GM12878 (cell line): ENCODE measurements at regions not wholly inside any gene's neighbourhood (a gene's known extent, or its start where the extent isn't known, plus 50 kb on each side); places are given as distances from the start of the nearest gene placed in this dataset.

Source experiments
- ATAC-seq: fragments of 200-7000 bp; cut with Tn5 transposase; 3 replicates; pipeline ENCODE4 v1.9.1; 2020; ENCODE audit warnings: mild to moderate bottlenecking, moderate library complexity
- BruUV-seq: library from RNA; stranded (reverse); fragments of 400-500 nt; replicated peaks from 2 replicates; lab custom pipeline; 2021; lab: Mats Ljungman, UMichigan
- CTCF ChIA-PET: fragments of 300-600 bp; sonication (Branson Sonifier 250); formaldehyde crosslinking; extraction: SDS; loops from one replicate; lab custom pipeline; 2021; ENCODE audit warnings: inconsistent platforms; lab: Yijun Ruan, JAX
- POLR2A ChIA-PET: fragments of 350-600 bp; formaldehyde crosslinking; extraction: SDS; loops from one replicate; lab custom pipeline; 2021; ENCODE audit warnings: inconsistent platforms; lab: Charles Lee
- RAD21 ChIA-PET: fragments of 300-600 bp; sonication (Branson Sonifier 250); formaldehyde crosslinking; loops from one replicate; lab custom pipeline; 2023; ENCODE audit warnings: antibody characterized with exemption; ENCODE audit not compliant: unreplicated experiment; lab: Charles Lee
- SMC1A ChIA-PET: fragments of 300-600 bp; sonication (Branson Sonifier 250); formaldehyde crosslinking; loops from one replicate; lab custom pipeline; 2023; ENCODE audit not compliant: unreplicated experiment, uncharacterized antibody; lab: Charles Lee
- DNase-seq: peaks from one replicate; pipeline ENCODE4 v3.0.0-alpha.2; 2011; ENCODE audit warnings: low read depth, low spot score
- FAIRE-seq: peaks from 3 replicates; lab custom pipeline; 2011; peaks lifted over from hg19 to GRCh38; lab: Jason Lieb, UNC
- H2AFZ ChIP-seq: 2 replicates; pipeline ENCODE4 v1.6.0; 2011; ENCODE audit warnings: low read depth, low read length, control low read depth; ENCODE audit not compliant: control insufficient read depth
- H3K27ac ChIP-seq: 2 replicates; pipeline ENCODE4 v1.5.1; 2011; ENCODE audit warnings: control low read depth; ENCODE audit not compliant: control insufficient read depth, insufficient read depth
- H3K27me3 ChIP-seq, 2 experiments: replicated peaks in 1 of 2; 2 replicates each; pipeline versions ENCODE4 v1.6.0 to v1.6.1; 2011; ENCODE audit warnings: low read length in 1 of 2; ENCODE audit not compliant: control insufficient read depth in 2 of 2, insufficient read depth in 2 of 2
- H3K36me3 ChIP-seq, 2 experiments: 2 replicates each; pipeline ENCODE4 v1.5.1; 2011; ENCODE audit warnings: low read length in 1 of 2; ENCODE audit not compliant: control insufficient read depth in 2 of 2, insufficient read depth in 2 of 2
- H3K4me1 ChIP-seq: 2 replicates; pipeline ENCODE4 v1.6.1; 2011; ENCODE audit warnings: mild to moderate bottlenecking, low read length, moderate library complexity, mixed read lengths; ENCODE audit not compliant: control insufficient read depth, insufficient read depth
- H3K4me2 ChIP-seq: 2 replicates; pipeline ENCODE4 v1.6.0; 2011; ENCODE audit warnings: control low read depth; ENCODE audit not compliant: control insufficient read depth, insufficient read depth
- H3K4me3 ChIP-seq: fragments of 200-600 bp; sonication (generic); 2 replicates; pipeline ENCODE4 v1.5.1; 2016
- H3K79me2 ChIP-seq: 2 replicates; pipeline ENCODE4 v1.6.0; 2011; ENCODE audit warnings: low read length; ENCODE audit not compliant: control insufficient read depth, insufficient read depth
- H3K9ac ChIP-seq: 2 replicates; pipeline ENCODE4 v1.8.0; 2011; ENCODE audit warnings: low read length, control low read depth, mixed read lengths; ENCODE audit not compliant: control insufficient read depth, insufficient read depth
- H3K9me3 ChIP-seq: replicated peaks from 3 replicates; pipeline ENCODE4 v1.5.1; 2011; ENCODE audit warnings: mild to moderate bottlenecking, low read length; ENCODE audit not compliant: control insufficient read depth, insufficient read depth
- H4K20me1 ChIP-seq: 2 replicates; pipeline ENCODE4 v1.6.0; 2011; ENCODE audit not compliant: control insufficient read depth, insufficient read depth
- ASH2L ChIP-seq: fragments of 300-600, 200-600 bp; sonication (generic); IDR thresholded peaks from 2 replicates; pipeline ENCODE4 v1.6.1; 2017; ENCODE audit warnings: low read depth, mild to moderate bottlenecking, borderline replicate concordance
- CEBPB ChIP-seq, 2 experiments: fragments of 150-350 bp in 1 of 2; IDR thresholded peaks; 2 replicates each; pipeline ENCODE4 v1.6.1; 2012 to 2014; ENCODE audit warnings: low read depth in 2 of 2, low read length in 2 of 2, borderline replicate concordance in 1 of 2, inconsistent platforms in 1 of 2
- EP300 ChIP-seq, 2 experiments: fragments of 150-350 bp in 1 of 2; IDR thresholded peaks; 2 replicates each; pipeline ENCODE4 v1.6.1; 2011 to 2012; ENCODE audit warnings: low read depth in 2 of 2, low read length in 2 of 2, borderline replicate concordance in 1 of 2, improper control_type of control experiment in 1 of 2, inconsistent platforms in 1 of 2; ENCODE audit not compliant: control insufficient read depth in 1 of 2
- IRF4 ChIP-seq: IDR thresholded peaks from 2 replicates; pipeline ENCODE4 v1.6.1; 2011; ENCODE audit warnings: low read depth, low read length
- MYB ChIP-seq: fragments of 150-350 bp; IDR thresholded peaks from 2 replicates; pipeline ENCODE4 v1.6.1; 2014; ENCODE audit warnings: mild to moderate bottlenecking, low read depth, low read length, borderline replicate concordance
- NFYA ChIP-seq: IDR thresholded peaks from 2 replicates; pipeline ENCODE4 v1.6.1; 2011; ENCODE audit warnings: low read depth, mild to moderate bottlenecking, low read length, improper control_type of control experiment, borderline replicate concordance
- NKRF ChIP-seq: fragments of 450-650 bp; conservative IDR thresholded peaks from 2 replicates; pipeline ENCODE4 v1.6.1; 2017; ENCODE audit warnings: mild to moderate bottlenecking, moderate library complexity
- SREBF2 ChIP-seq: IDR thresholded peaks from 2 replicates; pipeline ENCODE4 v1.6.1; 2012; ENCODE audit warnings: mild to moderate bottlenecking, low read length
- SUZ12 ChIP-seq: fragments of 200-600 bp; sonication (generic); IDR thresholded peaks from one replicate; pipeline ENCODE4 v1.6.1; 2018; ENCODE audit warnings: antibody characterized with exemption, mild to moderate bottlenecking; ENCODE audit not compliant: unreplicated experiment
- WGBS: methylation state at CpG from one replicate; pipeline ENCODE4 v1.1.6; 2016; ENCODE audit warnings: low lambda C conversion rate; ENCODE audit not compliant: insufficient replicate concordance, insufficient coverage; ENCODE audit errors: missing lambda C conversion rate; 5-methylcytosine and 5-hydroxymethylcytosine counted together
- in situ Hi-C: fragments of 300-500 bp; cut with MboI; formaldehyde crosslinking; loops from 9 replicates; pipeline ENCODE4 v1.14.3; 2018; ENCODE audit warnings: mixed read lengths
- intact Hi-C: fragments of 100-400 bp; cut with micrococcal nuclease; formaldehyde crosslinking; loops from one replicate; pipeline ENCODE4 v1.14.2; 2022; ENCODE audit not compliant: unreplicated experiment
- TF ChIP-seq, protein P1 (sequence below): IDR thresholded peaks from 2 replicates; pipeline ENCODE4 v1.6.1; 2012; ENCODE audit warnings: low read depth, low read length, improper control_type of control experiment

DNA sequence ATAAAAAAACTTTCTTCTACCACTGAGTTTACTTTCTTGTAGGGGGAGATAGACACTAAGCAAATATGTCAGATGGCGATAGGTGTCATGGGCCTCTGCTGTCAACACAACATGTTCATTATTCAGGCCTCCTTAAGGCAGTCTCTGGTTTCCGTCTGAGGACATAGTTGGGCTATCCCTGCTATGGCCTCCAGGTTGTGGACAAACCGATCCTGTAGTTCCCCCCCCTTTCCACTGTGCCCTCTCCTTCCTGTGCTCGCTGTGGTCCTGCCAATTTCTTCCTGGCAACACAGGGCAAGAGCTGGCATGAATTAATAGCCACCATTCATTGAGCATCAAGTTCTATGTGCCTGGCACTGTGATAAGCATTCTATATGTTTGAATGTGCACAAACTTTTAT, 81.0 kb upstream of the HS3ST2 start (continued):
- TF ChIP-seq NKRF (no peak), IRF4 (no peak), MYB (no peak), SREBF2 (no peak), CEBPB (IDR thresholded peaks at IDR 0.05; ENCODE audit: borderline replicate concordance in 1 of 2, low read depth in 2 of 2, low read length in 2 of 2) (no peak), NFYA (no peak), ASH2L (no peak)
- TF ChIP-seq, protein P1, sequence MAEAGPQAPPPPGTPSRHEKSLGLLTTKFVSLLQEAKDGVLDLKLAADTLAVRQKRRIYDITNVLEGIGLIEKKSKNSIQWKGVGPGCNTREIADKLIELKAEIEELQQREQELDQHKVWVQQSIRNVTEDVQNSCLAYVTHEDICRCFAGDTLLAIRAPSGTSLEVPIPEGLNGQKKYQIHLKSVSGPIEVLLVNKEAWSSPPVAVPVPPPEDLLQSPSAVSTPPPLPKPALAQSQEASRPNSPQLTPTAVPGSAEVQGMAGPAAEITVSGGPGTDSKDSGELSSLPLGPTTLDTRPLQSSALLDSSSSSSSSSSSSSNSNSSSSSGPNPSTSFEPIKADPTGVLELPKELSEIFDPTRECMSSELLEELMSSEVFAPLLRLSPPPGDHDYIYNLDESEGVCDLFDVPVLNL: no peak
- TF ChIP-seq, all 136 proteins: peak for 0

DNA sequence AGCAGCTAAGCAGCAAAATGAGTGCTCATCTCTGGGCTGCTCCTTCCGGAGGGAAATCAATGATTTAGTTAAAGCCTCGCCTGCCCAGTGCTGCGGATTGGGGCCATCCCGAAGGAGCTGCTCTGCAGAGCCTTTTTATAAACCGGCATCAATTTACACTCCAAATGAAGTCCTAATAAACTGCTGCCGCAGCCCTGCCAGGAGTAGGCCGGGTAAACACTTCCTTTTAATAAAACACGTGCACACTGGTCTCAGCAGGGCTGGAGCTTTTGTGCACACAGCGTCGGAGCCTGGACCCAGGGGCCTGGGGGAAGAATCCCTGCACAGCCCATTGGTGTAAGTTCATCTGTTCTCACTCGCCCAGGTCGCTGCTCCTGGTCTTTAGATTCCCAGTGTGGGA, 79.6 kb upstream of the HS3ST2 start:
- Histone ChIP-seq H3K27ac (no peak overlapping the region), H3K9me3 (no peaks in the 10 kb centered on the region), H4K20me1 (no peaks in the 10 kb centered on the region), H3K4me2 (no peak overlapping the region), H3K4me1 (no peaks in the 10 kb centered on the region), H3K79me2 (no peaks in the 10 kb centered on the region), H3K36me3 (no peaks in the 10 kb centered on the region; a peak in 1 of 4 replicates), H2AFZ (no peak overlapping the region), H3K4me3 (no peak overlapping the region), H3K27me3 (peaks cover 0 to 4% of the 10 kb centered on the region in 2 experiments; a peak in 2 of 4 replicates), H3K9ac (no peak overlapping the region)
- RAD21 ChIA-PET: no interaction called here
- CTCF ChIA-PET: no interaction called here
- FAIRE-seq (no peak), DNase-seq (no peak)
- BruUV-seq: no TSS peak
- POLR2A ChIA-PET: no interaction called here
- 49% methylated on average over 12 of the region's 12 CpGs for WGBS
- in situ Hi-C loops (no loop called here), intact Hi-C loops (no loop called here)
- SMC1A ChIA-PET: no interaction called here
- TF ChIP-seq EP300 (IDR thresholded peaks at IDR 0.05; ENCODE audit: borderline replicate concordance in 1 of 2, control insufficient read depth in 1 of 2, low read depth in 2 of 2, low read length in 2 of 2) (no peak), SUZ12 (no peak)
- TF ChIP-seq, all 136 proteins: peak for 0
- ATAC-seq: no peak
